ENCODE measurements at regions not wholly inside any gene's neighbourhood (a gene's known extent, or its start where the extent isn't known, plus 50 kb on each side); places are given as distances from the start of the nearest gene placed in this dataset.

GRCh38 chr1:189151361-189151760 is 1326.3 kb downstream of the BRINP3 start:
- in situ Hi-C loops (cut with MboI; ENCODE audit: low sequenced_read_pairs, unreplicated experiment) = no loop called here
- TF ChIP-seq CTCF (IDR thresholded peaks at IDR 0.05; ENCODE audit: borderline replicate concordance, control extremely low read depth, extremely low read depth, insufficient read depth, missing control alignments) = no peak
- no peak for DNase-seq (ENCODE audit: low spot score)

- no peak for DNase-seq (ENCODE audit: low spot score)
- no peak for TF ChIP-seq CTCF (IDR thresholded peaks at IDR 0.05; ENCODE audit: borderline replicate concordance, control extremely low read depth, extremely low read depth, insufficient read depth, missing control alignments)
- in situ Hi-C loops (cut with MboI; ENCODE audit: low sequenced_read_pairs, unreplicated experiment) = no loop called here
Measured at GRCh38 chr1:189152685-189153084, 1325.0 kb downstream of the BRINP3 start.

- TF ChIP-seq CTCF (IDR thresholded peaks at IDR 0.05; ENCODE audit: borderline replicate concordance, control extremely low read depth, extremely low read depth, insufficient read depth, missing control alignments) = no peak
- in situ Hi-C loops (cut with MboI; ENCODE audit: low sequenced_read_pairs, unreplicated experiment) = no loop called here
- no peak for DNase-seq (ENCODE audit: low spot score)
Measured at GRCh38 chr1:189158155-189158554, 1319.5 kb downstream of the BRINP3 start.

GRCh38 chr1:189175889-189176288 is 1301.8 kb downstream of the BRINP3 start:
- in situ Hi-C loops (cut with MboI; ENCODE audit: low sequenced_read_pairs, unreplicated experiment) = no loop called here
- TF ChIP-seq CTCF (IDR thresholded peaks at IDR 0.05; ENCODE audit: borderline replicate concordance, control extremely low read depth, extremely low read depth, insufficient read depth, missing control alignments) = no peak

GRCh38 chr1:189180057-189180456 is 1297.6 kb downstream of the BRINP3 start:
- in situ Hi-C loops (cut with MboI; ENCODE audit: low sequenced_read_pairs, unreplicated experiment) = no loop called here
- DNase-seq (ENCODE audit: low spot score) = no peak
- no peak for TF ChIP-seq CTCF (IDR thresholded peaks at IDR 0.05; ENCODE audit: borderline replicate concordance, control extremely low read depth, extremely low read depth, insufficient read depth, missing control alignments)

More at GRCh38 chr1:189175889-189176288, 1301.8 kb downstream of the BRINP3 start:
- DNase-seq (ENCODE audit: low spot score) = no peak

- DNase-seq (ENCODE audit: low spot score) = no peak
- TF ChIP-seq CTCF (IDR thresholded peaks at IDR 0.05; ENCODE audit: borderline replicate concordance, control extremely low read depth, extremely low read depth, insufficient read depth, missing control alignments) = no peak
- in situ Hi-C loops (cut with MboI; ENCODE audit: low sequenced_read_pairs, unreplicated experiment) = no loop called here
Measured at GRCh38 chr1:189185097-189185496, 1292.6 kb downstream of the BRINP3 start.

All from GM13976 (cell line).